Stomach (tissue), 8 donors: ENCODE measurements at regions not wholly inside any gene's neighbourhood (a gene's known extent, or its start where the extent isn't known, plus 50 kb on each side); places are given as distances from the start of the nearest gene placed in this dataset.

Source experiments
- DNase-seq, 2 donors: peaks; one replicate each; pipeline versions ENCODE4 v3.0.0 to v3.0.0-alpha.2; 2013 to 2019
- H3K27ac ChIP-seq, 5 donors: fragments of 200-600 bp in 4 of 5; sonication (generic) in 4 of 5; one replicate each; pipeline ENCODE4 v1.5.1; 2013 to 2019; ENCODE audit warnings: mild to moderate bottlenecking in 1 of 5, moderate library complexity in 1 of 5
- H3K27me3 ChIP-seq, 3 donors: fragments of 200-600 bp; sonication (generic); one replicate each; pipeline ENCODE4 v1.5.1; 2017 to 2019; ENCODE audit warnings: mixed run types in 1 of 3
- H3K36me3 ChIP-seq, 4 donors: fragments of 200-600 bp; sonication (generic); 1 replicate in 3 of 4; 2 replicates in 1 of 4; pipeline ENCODE4 v1.5.1; 2016 to 2019
- H3K4me1 ChIP-seq, 4 donors: fragments of 200-600 bp; sonication (generic); one replicate each; pipeline ENCODE4 v1.5.1; 2016 to 2019
- H3K4me3 ChIP-seq, 4 donors: fragments of 200-600 bp; sonication (generic) in 3 of 4; one replicate each; pipeline ENCODE4 v1.5.1; 2016 to 2019; ENCODE audit warnings: mild to moderate bottlenecking in 1 of 4
- H3K9me3 ChIP-seq, 4 donors: fragments of 200-600 bp; sonication (generic); one replicate each; pipeline ENCODE4 v1.5.1; 2016 to 2019
- EP300 ChIP-seq: sonication (generic); formaldehyde crosslinking; IDR thresholded peaks from one replicate; pipeline ENCODE4 v1.6.1; 2017; ENCODE audit warnings: antibody characterized with exemption
- POLR2A ChIP-seq, 4 donors: fragments of 450-650 bp; IDR thresholded peaks; one replicate each; pipeline ENCODE4 v1.6.1; 2016; ENCODE audit warnings: antibody characterized with exemption in 4 of 4, control low read depth in 2 of 4, mild to moderate bottlenecking in 1 of 4, moderate library complexity in 1 of 4
- POLR2AphosphoS5 ChIP-seq, 3 donors: sonication (generic); formaldehyde crosslinking; IDR thresholded peaks; one replicate each; pipeline ENCODE4 v1.6.1; 2016; ENCODE audit warnings: antibody characterized with exemption in 3 of 3
- WGBS, 5 donors: extraction: QIAGEN DNeasy Blood & Tissue Kit in 3 of 5; methylation state at CpG; one replicate each; pipeline versions ENCODE4 v1.1.5 to v1.1.7; 2013 to 2018; 5-methylcytosine and 5-hydroxymethylcytosine counted together
- intact Hi-C: fragments of 100-400 bp; cut with DNase I; formaldehyde crosslinking; loops from one replicate; pipeline ENCODE4 v1.15.1; 2023; ENCODE audit warnings: low total_unique reads
- TF ChIP-seq, protein P1 (sequence below), 7 experiments: fragments of 450-650 bp in 4 of 7; fragments of 200-600 bp in 3 of 7; sonication (generic) in 3 of 7; IDR thresholded peaks; one replicate each; pipeline ENCODE4 v1.5.1; 2016 to 2019; ENCODE audit warnings: antibody characterized with exemption in 7 of 7, control low read depth in 2 of 7, mild to moderate bottlenecking in 1 of 7
- donor health status: healthy with polysubstance abuse.
- donor health status: Bipolar disorder and iron deficiency.
- donor health status: healthy.

DNA sequence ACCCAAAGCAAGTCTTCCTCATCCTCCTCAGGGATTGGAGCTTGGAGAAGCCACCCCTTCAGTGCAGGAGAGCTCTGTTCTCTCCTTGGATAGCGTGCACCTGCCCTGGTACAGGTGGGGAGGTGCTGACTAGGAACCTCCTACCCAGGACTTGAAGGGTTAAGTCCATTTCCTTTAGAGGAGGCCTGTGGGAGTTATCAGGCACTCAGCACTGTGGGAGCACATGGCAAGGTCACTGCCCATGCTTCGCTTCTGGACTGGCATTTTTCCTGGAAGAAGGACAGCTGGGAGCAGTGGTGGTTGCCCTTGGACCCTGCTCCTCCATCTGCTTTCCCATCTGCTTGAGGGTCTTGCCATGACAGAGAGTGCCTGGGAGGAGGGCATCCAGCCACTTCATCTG, 142.8 kb downstream of the CXCL12 start:
- H3K36me3 ChIP-seq = no peaks in the 10 kb centered on the region
- H3K27ac ChIP-seq = no peak overlapping the region
- TF ChIP-seq EP300 (no peak), POLR2A (IDR thresholded peaks at IDR 0.05) (no peak), POLR2AphosphoS5 (IDR thresholded peaks at IDR 0.05) (no peak)
- TF ChIP-seq, protein P1, sequence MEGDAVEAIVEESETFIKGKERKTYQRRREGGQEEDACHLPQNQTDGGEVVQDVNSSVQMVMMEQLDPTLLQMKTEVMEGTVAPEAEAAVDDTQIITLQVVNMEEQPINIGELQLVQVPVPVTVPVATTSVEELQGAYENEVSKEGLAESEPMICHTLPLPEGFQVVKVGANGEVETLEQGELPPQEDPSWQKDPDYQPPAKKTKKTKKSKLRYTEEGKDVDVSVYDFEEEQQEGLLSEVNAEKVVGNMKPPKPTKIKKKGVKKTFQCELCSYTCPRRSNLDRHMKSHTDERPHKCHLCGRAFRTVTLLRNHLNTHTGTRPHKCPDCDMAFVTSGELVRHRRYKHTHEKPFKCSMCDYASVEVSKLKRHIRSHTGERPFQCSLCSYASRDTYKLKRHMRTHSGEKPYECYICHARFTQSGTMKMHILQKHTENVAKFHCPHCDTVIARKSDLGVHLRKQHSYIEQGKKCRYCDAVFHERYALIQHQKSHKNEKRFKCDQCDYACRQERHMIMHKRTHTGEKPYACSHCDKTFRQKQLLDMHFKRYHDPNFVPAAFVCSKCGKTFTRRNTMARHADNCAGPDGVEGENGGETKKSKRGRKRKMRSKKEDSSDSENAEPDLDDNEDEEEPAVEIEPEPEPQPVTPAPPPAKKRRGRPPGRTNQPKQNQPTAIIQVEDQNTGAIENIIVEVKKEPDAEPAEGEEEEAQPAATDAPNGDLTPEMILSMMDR (IDR thresholded peaks at IDR 0.05) = no peak
- 52 to 82% (median 72%) methylated on average over 2 of the region's 2 CpGs for WGBS, 5 donors
- H3K27me3 ChIP-seq = no peaks in the 10 kb centered on the region
- no peaks in the 10 kb centered on the region for H3K4me1 ChIP-seq
- H3K9me3 ChIP-seq = no peaks in the 10 kb centered on the region
- DNase-seq = no peak
- no peak overlapping the region for H3K4me3 ChIP-seq
- intact Hi-C loops = no loop called here

DNA sequence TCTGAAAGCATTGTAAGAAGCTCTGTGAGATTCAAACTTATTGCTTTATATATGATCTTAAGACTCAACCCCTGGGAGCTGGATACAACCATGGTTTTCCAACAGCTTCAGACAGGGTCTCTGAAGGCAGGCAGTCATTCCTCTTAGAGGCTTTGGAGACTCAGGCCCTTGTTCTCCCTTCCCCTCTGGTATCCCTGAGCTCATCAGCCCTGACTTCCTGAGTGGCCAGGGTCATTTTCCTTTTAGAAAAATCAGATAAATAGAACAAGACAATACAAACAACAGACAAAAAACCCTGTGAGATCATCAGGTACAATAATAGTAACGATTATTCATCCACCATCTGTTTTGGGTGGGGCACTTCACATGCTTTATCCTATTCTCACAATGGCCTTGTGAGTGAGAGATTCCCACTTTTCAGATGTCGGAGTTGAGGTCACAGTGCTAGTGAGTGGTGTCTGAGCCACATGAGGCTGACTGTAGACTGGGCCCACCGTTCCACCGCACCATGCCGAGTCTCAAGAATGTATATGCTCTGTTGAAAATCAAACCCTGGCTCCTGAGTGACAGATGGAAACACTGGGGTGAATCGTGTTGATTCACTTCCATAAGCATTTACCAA, 144.2 kb downstream of the CXCL12 start:
- no peaks in the 10 kb centered on the region for H3K36me3 ChIP-seq
- no peak overlapping the region for H3K4me3 ChIP-seq
- 75 to 90% (median 81%) methylated on average over 6 of the region's 6 CpGs for WGBS, 5 donors
- no peak for TF ChIP-seq POLR2AphosphoS5 (IDR thresholded peaks at IDR 0.05)
- TF ChIP-seq POLR2A (IDR thresholded peaks at IDR 0.05) = no peak
- TF ChIP-seq, protein P1 (IDR thresholded peaks at IDR 0.05) = no peak
- no peak for TF ChIP-seq EP300
- intact Hi-C loops = no loop called here
- no peaks in the 10 kb centered on the region for H3K9me3 ChIP-seq
- no peak for DNase-seq
- H3K27ac ChIP-seq = no peak overlapping the region
- H3K4me1 ChIP-seq = no peaks in the 10 kb centered on the region
- peaks cover 0 to under 1% (median 0%) of the 10 kb centered on the region in 3 donors for H3K27me3 ChIP-seq

DNA sequence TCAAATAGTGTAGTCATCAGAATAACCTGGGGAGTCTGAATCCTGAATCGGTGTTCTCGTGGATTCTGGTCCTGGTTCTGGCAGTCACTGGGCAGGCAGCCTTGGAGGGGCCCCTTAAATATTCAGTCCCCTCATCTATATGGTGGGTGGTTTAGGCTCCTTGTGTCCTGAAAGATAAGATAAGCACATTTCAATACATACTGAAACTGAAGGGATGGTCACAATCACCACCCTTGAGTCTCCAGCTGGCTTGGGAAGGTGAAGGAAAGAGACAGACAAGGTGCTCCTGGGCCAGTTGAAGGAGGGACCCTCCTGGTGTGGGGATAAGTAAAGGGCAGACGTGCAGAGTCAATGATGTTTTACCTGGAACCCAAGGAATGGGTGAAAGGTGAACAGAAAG, 146.7 kb downstream of the CXCL12 start:
- peaks cover 0 to 5% (median 0%) of the 10 kb centered on the region in 3 donors for H3K27me3 ChIP-seq
- no peaks in the 10 kb centered on the region for H3K36me3 ChIP-seq
- no peak overlapping the region for H3K4me3 ChIP-seq
- H3K27ac ChIP-seq = no peak overlapping the region
- H3K9me3 ChIP-seq = no peaks in the 10 kb centered on the region
- DNase-seq = no peak
- TF ChIP-seq POLR2AphosphoS5 (IDR thresholded peaks at IDR 0.05) (no peak), POLR2A (IDR thresholded peaks at IDR 0.05) (no peak), EP300 (no peak)
- WGBS, 5 donors = 71 to 90% (median 87%) methylated on average over 3 of the region's 3 CpGs
- H3K4me1 ChIP-seq = peaks cover 0 to 16% (median 0%) of the 10 kb centered on the region in 4 donors
- intact Hi-C loops = no loop called here

DNA sequence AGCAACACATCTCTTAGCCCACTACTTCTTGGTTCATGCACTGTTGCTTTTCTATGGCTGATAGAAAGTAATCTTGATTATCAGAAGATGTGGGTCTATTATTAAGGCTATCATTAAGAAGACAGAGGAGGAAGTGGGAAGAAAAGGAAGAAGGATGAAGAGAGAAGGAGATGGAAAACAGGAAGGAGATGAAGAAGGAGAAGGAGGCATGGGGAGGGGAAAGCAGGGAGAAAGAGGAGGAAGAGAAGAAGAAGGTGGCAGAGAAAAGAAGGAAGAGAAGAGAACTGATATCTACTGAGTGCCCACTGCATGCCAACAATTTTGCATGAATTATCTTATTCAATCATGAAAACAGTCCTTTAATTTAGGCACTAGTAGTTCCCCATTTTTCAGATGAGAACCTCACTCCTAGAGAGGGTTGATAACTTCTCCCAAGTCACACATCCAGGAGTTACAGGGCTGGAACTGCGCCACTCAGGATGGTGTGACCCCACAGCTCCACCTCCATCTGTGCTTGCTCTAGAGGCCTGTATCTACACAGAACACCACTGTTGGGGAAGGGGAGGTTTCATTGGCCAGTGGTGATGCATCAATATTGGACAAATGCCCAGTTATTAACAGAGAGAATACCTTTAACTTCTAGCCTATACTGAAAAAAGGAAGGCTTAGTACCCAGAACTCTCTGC, 147.4 kb downstream of the CXCL12 start:
- Histone ChIP-seq H3K9me3 (no peaks in the 10 kb centered on the region), H3K36me3 (no peaks in the 10 kb centered on the region), H3K4me1 (peaks cover 0 to 17% (median 0%) of the 10 kb centered on the region in 4 donors), H3K4me3 (no peak overlapping the region), H3K27ac (no peak overlapping the region), H3K27me3 (peaks cover 0 to 7% (median 0%) of the 10 kb centered on the region in 3 donors)
- intact Hi-C loops = no loop called here
- 85 to 95% (median 89%) methylated on average over 1 of the region's 1 CpG for WGBS, 5 donors
- no peak for DNase-seq
- no peak for TF ChIP-seq POLR2A (IDR thresholded peaks at IDR 0.05)
- TF ChIP-seq, protein P1 (IDR thresholded peaks at IDR 0.05) = no peak
- no peak for TF ChIP-seq EP300
- TF ChIP-seq POLR2AphosphoS5 (IDR thresholded peaks at IDR 0.05) = no peak

DNA sequence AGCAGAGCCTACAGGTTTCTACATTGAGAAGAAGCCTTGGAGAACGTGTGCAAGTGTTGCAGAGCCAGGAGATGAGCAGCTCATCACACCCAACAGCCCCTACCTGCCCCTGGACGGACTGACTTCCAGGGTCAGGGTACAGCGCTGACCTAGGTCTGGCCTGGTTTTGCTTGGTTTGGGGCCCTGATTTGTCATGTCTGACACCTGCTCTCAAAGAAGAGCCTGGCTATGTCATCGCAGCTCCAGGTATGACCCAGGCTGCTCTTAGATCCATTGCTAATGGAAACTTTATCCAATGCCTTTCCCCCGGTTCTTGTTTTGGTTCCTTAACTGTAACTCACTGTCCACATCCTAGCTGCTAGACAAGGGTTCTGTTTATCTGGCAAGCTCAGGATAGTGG, 149.5 kb downstream of the CXCL12 start:
- Histone ChIP-seq H3K36me3 (no peaks in the 10 kb centered on the region), H3K27ac (no peak overlapping the region), H3K4me3 (no peak overlapping the region), H3K27me3 (peaks cover 0 to 7% (median 0%) of the 10 kb centered on the region in 3 donors), H3K4me1 (peaks cover 0 to 17% (median 0%) of the 10 kb centered on the region in 4 donors), H3K9me3 (no peaks in the 10 kb centered on the region)
- WGBS, 5 donors = 88 to 95% (median 93%) methylated on average over 5 of the region's 5 CpGs
- intact Hi-C loops = no loop called here
- no peak for DNase-seq
- TF ChIP-seq, protein P1 (IDR thresholded peaks at IDR 0.05) = no peak
- TF ChIP-seq POLR2A (IDR thresholded peaks at IDR 0.05) (no peak), EP300 (no peak), POLR2AphosphoS5 (IDR thresholded peaks at IDR 0.05) (no peak)
